Adrenal gland (tissue), 9 donors: ENCODE measurements at regions not wholly inside any gene's neighbourhood (a gene's known extent, or its start where the extent isn't known, plus 50 kb on each side); places are given as distances from the start of the nearest gene placed in this dataset.

Experiments
- DNase-seq, 7 donors: peaks; one replicate each; pipeline ENCODE4 v3.0.0-alpha.2; 2019 to 2020
- H3K27ac ChIP-seq, 5 donors: fragments of 200-600 bp; sonication (generic) in 4 of 5; 1 replicate in 3 of 5; 2 replicates in 2 of 5; pipeline versions ENCODE4 v1.5.1 to v1.8.0; 2016 to 2020; ENCODE audit warnings: mild to moderate bottlenecking in 1 of 5
- H3K27me3 ChIP-seq: fragments of 200-600 bp; 2 replicates; pipeline ENCODE4 v1.8.0; 2021
- H3K36me3 ChIP-seq, 2 donors: fragments of 200-600 bp; replicated peaks in 1 of 2; 1 replicate in 1 of 2; 2 replicates in 1 of 2; pipeline versions ENCODE4 v1.5.1 to v1.8.0; 2018 to 2022
- H3K4me1 ChIP-seq, 2 donors: fragments of 200-600 bp; replicated peaks in 1 of 2; 1 replicate in 1 of 2; 2 replicates in 1 of 2; pipeline versions ENCODE4 v1.5.1 to v1.8.0; 2018 to 2021
- H3K4me3 ChIP-seq, 4 donors: fragments of 200-600 bp; sonication (generic) in 3 of 4; one replicate each; pipeline ENCODE4 v1.5.1; 2016 to 2018
- H3K9me3 ChIP-seq, 3 donors: fragments of 200-600 bp; sonication (generic) in 1 of 3; replicated peaks in 1 of 3; 1 replicate in 2 of 3; 2 replicates in 1 of 3; pipeline versions ENCODE4 v1.5.1 to v1.8.0; 2016 to 2021
- POLR2A ChIP-seq, 2 donors: fragments of 450-650 bp; IDR thresholded peaks; one replicate each; pipeline ENCODE4 v1.6.1; 2017; ENCODE audit warnings: antibody characterized with exemption in 2 of 2, mild to moderate bottlenecking in 2 of 2, moderate library complexity in 1 of 2
- WGBS, 4 donors: extraction: QIAGEN DNeasy Blood & Tissue Kit in 2 of 4; methylation state at CpG; one replicate each; pipeline versions ENCODE4 v1.1.5 to v1.1.7; 2013 to 2017; 5-methylcytosine and 5-hydroxymethylcytosine counted together
- intact Hi-C, 2 donors: fragments of 100-400 bp; cut with DNase I; formaldehyde crosslinking; loops; one replicate each; pipeline versions ENCODE4 v1.14.1 to v1.15.0; 2022 to 2023
- TF ChIP-seq, protein P1 (sequence below), 6 experiments: fragments of 450-650 bp in 4 of 6; fragments of 200-600 bp in 2 of 6; sonication (generic) in 1 of 6; IDR thresholded peaks; 1 replicate in 5 of 6; 2 replicates in 1 of 6; pipeline versions ENCODE4 v1.5.1 to v1.8.0; 2016 to 2021; ENCODE audit warnings: antibody characterized with exemption in 6 of 6, mild to moderate bottlenecking in 2 of 6, moderate library complexity in 1 of 6
- donor health status: healthy with polysubstance abuse.
- donor health status: Bipolar disorder and iron deficiency.
- donor health status: DM: yes; HTN: yes; CAD: no.
- donor health status: DM: no; HTN: no; CAD: no.
- donor health status: DM: no; HTN: no; CAD: no.

DNA sequence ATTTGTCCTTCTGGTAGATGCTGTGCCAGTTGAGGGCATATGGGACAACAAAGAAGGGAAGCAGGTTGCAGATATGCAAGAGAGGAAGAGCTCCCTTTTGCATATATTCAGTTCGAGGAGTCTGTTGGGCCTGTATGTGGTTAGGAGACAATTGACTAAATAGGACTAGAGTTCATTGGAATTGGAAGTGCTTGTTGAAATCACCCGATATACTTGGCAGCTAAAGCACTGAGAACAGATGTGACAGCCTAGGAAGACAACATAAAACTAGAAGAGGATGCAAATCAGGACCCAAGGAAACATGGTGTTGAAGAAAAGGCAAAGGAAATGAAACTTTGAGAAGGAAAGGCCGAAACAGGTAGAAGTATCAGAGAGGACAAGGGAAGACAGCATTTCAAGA lies 215.2 kb upstream of the P2RY1 start:
- Histone ChIP-seq H3K36me3 (no peaks in the 10 kb centered on the region), H3K27ac (no peak overlapping the region), H3K4me3 (no peak overlapping the region), H3K27me3 (no peaks in the 10 kb centered on the region), H3K4me1 (no peaks in the 10 kb centered on the region), H3K9me3 (no peaks in the 10 kb centered on the region)
- intact Hi-C loops = no loop called here
- TF ChIP-seq POLR2A (IDR thresholded peaks at IDR 0.05) = no peak
- TF ChIP-seq, protein P1, sequence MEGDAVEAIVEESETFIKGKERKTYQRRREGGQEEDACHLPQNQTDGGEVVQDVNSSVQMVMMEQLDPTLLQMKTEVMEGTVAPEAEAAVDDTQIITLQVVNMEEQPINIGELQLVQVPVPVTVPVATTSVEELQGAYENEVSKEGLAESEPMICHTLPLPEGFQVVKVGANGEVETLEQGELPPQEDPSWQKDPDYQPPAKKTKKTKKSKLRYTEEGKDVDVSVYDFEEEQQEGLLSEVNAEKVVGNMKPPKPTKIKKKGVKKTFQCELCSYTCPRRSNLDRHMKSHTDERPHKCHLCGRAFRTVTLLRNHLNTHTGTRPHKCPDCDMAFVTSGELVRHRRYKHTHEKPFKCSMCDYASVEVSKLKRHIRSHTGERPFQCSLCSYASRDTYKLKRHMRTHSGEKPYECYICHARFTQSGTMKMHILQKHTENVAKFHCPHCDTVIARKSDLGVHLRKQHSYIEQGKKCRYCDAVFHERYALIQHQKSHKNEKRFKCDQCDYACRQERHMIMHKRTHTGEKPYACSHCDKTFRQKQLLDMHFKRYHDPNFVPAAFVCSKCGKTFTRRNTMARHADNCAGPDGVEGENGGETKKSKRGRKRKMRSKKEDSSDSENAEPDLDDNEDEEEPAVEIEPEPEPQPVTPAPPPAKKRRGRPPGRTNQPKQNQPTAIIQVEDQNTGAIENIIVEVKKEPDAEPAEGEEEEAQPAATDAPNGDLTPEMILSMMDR (IDR thresholded peaks at IDR 0.05) = no peak
- no peak for DNase-seq
- 72 to 87% (median 80%) methylated on average over 3 of the region's 3 CpGs for WGBS, 4 donors

DNA sequence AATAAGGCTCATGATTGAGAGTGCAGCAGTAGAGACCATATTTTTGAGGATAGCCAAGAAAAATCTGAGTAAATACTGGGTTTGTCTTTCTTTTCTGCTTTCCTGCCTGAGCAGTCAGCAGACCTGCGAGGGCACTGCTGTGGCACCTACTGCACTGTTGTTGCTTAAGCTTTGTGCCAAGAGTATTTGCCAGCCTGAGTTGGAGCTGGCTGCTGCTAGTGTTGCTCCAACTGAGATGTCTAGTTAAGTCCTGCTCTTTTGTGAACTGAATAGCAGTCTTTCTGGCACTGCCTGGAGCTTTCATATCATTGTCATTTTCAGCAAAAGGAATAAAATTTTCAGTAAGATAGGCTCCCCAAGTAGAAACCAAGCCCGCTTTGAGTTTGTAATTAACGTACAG lies 214.5 kb upstream of the P2RY1 start:
- Histone ChIP-seq H3K36me3 (no peaks in the 10 kb centered on the region), H3K4me3 (no peak overlapping the region), H3K27me3 (no peaks in the 10 kb centered on the region), H3K9me3 (no peaks in the 10 kb centered on the region), H3K4me1 (no peaks in the 10 kb centered on the region), H3K27ac (no peak overlapping the region)
- TF ChIP-seq POLR2A (IDR thresholded peaks at IDR 0.05) = no peak
- TF ChIP-seq, protein P1 (IDR thresholded peaks at IDR 0.05) = no peak
- DNase-seq = no peak
- whole genome bisulfite sequencing, 4 donors = 79 to 84% (median 82%) methylated on average over 3 of the region's 3 CpGs
- intact Hi-C loops = no loop called here

DNA sequence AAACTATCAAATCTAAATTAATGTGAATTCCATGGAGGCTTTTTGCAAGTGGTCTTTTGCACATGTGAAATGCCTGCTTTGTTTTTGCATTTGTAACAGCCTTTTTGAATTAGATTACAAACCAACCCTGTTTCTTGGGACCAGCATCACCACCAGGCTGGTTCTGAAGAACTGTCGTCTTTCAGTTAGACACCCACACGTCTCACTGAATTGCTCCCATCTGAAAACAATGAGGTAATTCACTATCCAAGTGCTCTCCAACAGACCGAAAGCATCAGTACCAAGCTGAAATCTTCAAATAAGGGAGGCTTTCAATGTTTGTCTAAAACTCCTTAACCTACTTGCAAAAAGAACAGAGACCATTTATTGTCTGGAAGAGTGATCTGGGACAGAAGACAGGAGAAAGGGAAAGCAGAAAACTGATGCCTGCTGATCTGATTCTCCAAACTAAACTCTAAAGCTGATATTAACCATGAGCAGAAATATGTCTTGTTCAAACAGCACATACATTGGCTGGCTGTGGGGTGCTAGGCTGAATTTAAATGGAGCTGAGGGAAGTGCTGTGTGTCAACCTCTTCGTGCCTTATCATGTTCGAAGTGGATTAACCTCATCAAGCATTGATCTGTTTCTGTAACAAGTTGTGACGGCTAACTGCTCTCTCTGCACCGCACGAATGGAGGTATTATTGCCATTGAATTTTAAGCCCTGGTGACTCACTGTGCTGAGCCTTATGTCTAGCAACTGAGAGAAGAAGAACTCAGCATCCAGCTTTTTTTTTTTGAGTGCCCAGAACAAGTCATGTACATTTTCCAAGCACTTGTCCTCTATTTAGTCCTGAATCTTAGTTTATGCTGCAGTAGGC lies 213.7 kb upstream of the P2RY1 start:
- intact Hi-C loops = no loop called here
- no peaks in the 10 kb centered on the region for H3K9me3 ChIP-seq
- WGBS, 4 donors = 71 to 77% (median 75%) methylated on average over 8 of the region's 8 CpGs
- H3K36me3 ChIP-seq = no peaks in the 10 kb centered on the region
- DNase-seq = no peak
- TF ChIP-seq, protein P1 (IDR thresholded peaks at IDR 0.05) = no peak
- TF ChIP-seq POLR2A (IDR thresholded peaks at IDR 0.05) = no peak
- H3K27me3 ChIP-seq = no peaks in the 10 kb centered on the region
- H3K27ac ChIP-seq = no peak overlapping the region
- H3K4me3 ChIP-seq = no peak overlapping the region
- no peaks in the 10 kb centered on the region for H3K4me1 ChIP-seq

DNA sequence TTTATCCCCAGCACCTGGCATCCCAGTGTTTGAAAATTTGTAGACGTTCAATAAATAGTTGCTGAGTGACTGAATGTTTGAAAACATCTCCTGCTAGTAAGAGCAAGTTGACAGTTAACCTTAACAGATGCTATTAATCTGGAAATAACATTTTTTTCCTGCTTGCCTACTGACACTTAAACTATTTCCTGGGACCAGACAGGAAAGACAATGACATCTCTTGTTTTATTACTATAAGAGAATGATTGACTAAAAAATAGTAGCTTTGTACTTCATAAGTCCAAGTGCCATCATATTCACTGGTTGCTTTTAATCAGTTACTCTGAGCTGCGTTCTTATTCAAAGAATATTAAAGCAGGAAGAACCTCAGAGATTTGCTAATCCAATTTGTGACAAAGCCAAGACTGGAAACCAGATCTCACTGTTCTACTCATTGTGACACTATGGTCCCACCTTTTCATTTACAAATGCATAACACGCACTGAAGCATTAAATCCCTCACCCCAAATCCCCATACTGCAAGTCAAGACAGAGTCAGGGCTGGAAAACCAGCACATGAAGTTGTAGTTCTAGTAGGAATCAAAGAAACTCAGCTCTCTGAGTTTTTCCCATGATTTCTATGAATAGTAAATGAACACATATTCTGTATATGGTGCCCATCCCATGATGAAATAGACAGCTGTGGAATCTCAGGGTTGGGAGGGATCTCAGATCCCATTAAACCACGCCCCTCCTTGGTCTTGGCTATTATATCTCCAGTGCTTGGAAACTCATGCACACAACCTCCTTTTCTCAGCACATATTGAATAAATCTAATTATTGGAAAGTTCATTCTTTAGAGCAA lies 212.7 kb upstream of the P2RY1 start:
- DNase-seq = no peak
- H3K4me3 ChIP-seq = no peak overlapping the region
- H3K4me1 ChIP-seq = no peaks in the 10 kb centered on the region
- no peaks in the 10 kb centered on the region for H3K9me3 ChIP-seq
- WGBS, 4 donors = 63 to 71% (median 65%) methylated on average over 4 of the region's 4 CpGs
- H3K27ac ChIP-seq = no peak overlapping the region
- H3K36me3 ChIP-seq = no peaks in the 10 kb centered on the region
- H3K27me3 ChIP-seq = no peaks in the 10 kb centered on the region
- intact Hi-C loops = no loop called here
- TF ChIP-seq, protein P1 (IDR thresholded peaks at IDR 0.05) = no peak
- TF ChIP-seq POLR2A (IDR thresholded peaks at IDR 0.05) = no peak
